H7 (cell line): ENCODE measurements at regions not wholly inside any gene's neighbourhood (a gene's known extent, or its start where the extent isn't known, plus 50 kb on each side); places are given as distances from the start of the nearest gene placed in this dataset.
A peak's percentile ranks its signal among the peaks of the same experiment; 100 is the strongest.

Source experiments
- DNase-seq: peaks from one replicate; pipeline ENCODE4 v3.0.0; 2012
- H3K27me3 ChIP-seq: 2 replicates; pipeline ENCODE4 v1.6.0; 2011; ENCODE audit warnings: mild to moderate bottlenecking, low read length; ENCODE audit not compliant: control insufficient read depth, insufficient read depth
- H3K36me3 ChIP-seq: replicated peaks from 2 replicates; pipeline ENCODE4 v1.5.1; 2011; ENCODE audit warnings: low read length; ENCODE audit not compliant: control insufficient read depth, insufficient read depth
- H3K4me3 ChIP-seq: 2 replicates; pipeline ENCODE4 v1.5.1; 2011; ENCODE audit warnings: low read depth, mild to moderate bottlenecking, control low read depth, low read length, moderate library complexity; ENCODE audit not compliant: insufficient read depth

DNA sequence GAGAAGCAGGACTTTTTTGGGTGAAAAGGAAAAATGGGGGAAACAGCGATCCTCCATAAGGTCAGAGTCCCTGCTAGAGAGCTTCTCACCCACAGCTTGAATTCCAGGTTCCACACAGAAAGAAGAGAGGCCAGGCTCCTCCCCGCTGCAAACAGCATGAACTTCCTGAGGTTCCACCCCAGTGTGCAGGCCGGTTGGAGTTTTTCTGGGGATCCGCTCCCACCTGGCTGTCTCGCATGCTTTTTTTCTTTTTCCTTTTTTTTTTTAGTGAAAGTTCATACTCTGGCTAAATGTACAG, 595.1 kb upstream of the ZP4 start:
- no peak for DNase-seq
- Histone ChIP-seq H3K27me3 (no peaks in the 10 kb centered on the region), H3K36me3 (no peaks in the 10 kb centered on the region), H3K4me3 (peak overlapping the region; percentile 58)

DNA sequence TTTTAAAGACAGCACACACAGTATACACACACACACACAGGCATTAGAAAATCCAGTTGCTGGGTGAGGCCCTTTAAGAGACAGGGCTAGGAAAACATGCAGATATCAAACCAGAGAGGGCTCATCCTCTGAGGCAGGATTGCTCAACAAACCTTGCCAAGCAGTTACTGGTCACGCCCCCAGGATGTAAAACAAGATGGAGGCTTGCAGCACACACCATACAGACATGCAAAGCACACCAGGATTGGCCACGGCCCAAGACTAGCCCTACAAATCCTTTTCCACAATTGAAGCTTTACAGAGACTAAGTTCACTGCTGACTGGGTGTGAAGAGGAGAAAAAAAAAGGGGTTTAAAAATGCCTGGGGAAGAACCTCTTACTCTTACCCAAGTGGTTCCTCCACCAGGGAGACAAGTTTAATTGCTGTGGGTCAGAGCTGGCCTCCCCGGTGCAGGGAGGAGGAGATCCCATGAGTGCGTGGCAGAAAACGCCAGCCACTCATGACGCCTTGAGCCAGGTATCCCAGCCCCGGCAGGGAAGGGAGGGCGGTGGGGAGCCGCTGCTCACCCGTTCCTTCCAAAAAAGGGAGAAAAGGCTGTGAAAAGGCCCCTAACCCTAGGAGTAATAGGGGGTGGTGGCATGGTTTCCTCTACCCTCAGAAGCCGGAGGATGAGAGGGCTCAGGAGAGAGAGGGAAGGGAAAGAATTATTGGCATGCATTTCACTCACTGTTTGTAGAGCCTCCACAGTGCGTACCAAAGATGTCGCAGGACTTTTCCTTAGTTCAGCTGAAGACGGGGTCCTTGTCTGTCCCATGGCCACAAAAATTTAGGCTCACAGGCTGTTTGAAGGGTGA, 594.6 kb upstream of the ZP4 start:
- Histone ChIP-seq H3K4me3 (peak overlapping the region; percentile 58), H3K36me3 (no peaks in the 10 kb centered on the region), H3K27me3 (no peaks in the 10 kb centered on the region)
- no peak for DNase-seq

DNA sequence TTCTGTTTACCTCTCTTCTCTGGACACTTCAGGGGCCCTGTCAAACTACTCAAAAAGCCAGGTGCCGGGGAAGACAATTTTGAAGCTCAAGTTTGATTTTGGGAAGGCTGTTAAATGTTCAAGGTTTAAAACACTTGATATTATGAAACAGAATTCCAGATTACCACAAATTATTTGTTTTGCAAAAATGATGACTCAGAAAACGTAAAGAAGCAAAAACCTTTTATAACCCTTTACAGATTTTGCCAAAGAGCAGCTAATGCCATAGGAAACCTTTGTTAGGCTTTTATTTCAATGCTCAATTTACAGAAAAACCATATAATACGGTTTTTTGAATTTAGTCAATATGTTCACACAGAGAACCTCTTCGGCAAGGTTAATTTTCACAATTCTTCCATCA, 593.4 kb upstream of the ZP4 start:
- no peak for DNase-seq
- H3K36me3 ChIP-seq = no peaks in the 10 kb centered on the region
- no peak overlapping the region; the same call in 1 of the 2 replicates for H3K4me3 ChIP-seq
- H3K27me3 ChIP-seq = no peaks in the 10 kb centered on the region

DNA sequence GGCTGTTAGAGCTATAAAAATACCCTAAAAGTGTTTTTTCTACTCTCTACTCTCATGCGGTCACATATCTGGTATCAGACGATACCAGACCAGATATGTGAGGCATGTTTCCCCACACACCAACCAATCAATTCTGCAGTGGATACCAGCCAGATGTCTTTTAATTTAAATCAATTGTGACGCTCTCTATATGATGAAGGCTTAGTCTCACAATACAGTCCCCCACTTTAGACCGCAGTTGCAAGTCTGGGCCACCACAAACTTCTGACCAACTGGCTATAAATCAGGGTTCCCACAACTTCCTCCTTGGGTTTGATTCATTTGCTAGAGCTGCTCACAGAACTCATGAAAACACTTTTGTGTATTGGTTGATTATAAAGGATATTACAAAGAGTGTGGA, 586.1 kb upstream of the ZP4 start:
- no peak for DNase-seq
- Histone ChIP-seq H3K36me3 (no peaks in the 10 kb centered on the region; the same call in 1 of the 2 replicates), H3K4me3 (no peak overlapping the region), H3K27me3 (no peaks in the 10 kb centered on the region)

DNA sequence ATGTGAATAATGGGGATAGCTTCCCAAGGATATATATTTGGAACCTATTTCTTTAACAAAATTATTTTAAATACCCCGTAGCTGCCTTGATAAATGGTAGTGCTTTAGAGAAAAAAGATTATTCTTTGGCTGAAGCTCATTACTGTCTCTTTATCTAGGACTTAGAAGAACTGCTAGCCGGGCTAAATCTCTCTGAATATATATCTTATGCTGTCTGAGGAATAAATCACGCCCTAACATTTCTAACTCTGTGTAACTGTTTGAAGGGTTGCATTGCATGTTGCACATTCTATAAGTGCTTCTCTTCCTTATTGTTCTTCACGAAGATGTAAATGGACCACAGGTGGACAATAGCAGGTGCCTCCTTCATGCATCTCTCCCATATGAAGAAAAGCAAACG, 585.0 kb upstream of the ZP4 start:
- Histone ChIP-seq H3K27me3 (no peaks in the 10 kb centered on the region), H3K4me3 (no peak overlapping the region), H3K36me3 (no peaks in the 10 kb centered on the region; the same call in 1 of the 2 replicates)
- DNase-seq = no peak

DNA sequence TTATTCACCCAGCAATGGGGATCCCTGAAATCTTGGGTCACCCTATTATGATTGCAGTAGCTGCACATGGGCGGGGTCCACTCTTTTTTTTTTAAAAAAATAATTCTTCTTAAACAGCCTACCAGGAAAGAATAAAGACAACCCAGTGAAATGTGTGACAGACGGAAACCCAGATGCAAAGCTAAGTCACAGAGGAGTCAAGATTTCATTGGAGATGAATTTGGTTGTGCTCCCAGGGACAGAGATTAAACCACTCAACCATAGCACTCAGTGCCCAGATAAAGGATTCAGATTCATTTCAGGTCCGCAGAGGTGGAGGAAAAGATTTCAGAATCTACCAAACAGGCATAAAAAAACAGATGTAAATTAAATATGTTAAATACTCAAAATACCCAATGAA, 583.5 kb upstream of the ZP4 start:
- DNase-seq = no peak
- no peaks in the 10 kb centered on the region for H3K27me3 ChIP-seq
- H3K4me3 ChIP-seq = no peak overlapping the region
- H3K36me3 ChIP-seq = no peaks in the 10 kb centered on the region; the same call in 1 of the 2 replicates

DNA sequence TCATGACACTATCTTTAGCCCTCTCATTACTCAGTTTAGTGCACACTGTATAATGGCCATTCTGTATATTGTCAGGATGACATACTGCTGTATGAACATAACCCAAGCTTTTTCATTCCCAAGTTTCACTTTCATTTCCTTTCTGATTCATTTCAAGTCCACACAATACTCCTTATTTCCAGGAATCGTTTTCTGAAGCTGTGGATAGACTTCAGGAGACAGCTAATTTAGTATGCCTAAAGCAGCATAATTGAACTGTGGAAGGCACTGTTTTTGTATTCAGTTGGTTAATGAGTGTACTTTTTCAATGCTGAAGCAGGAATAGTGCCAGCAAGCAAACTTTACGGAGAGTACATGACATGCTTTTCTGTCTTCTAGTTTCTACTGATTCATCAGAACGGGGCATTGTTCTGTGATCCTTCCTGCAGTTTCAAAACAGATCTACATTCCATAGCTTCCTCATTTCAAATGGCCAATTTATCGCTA, 578.5 kb upstream of the ZP4 start:
- no peak for DNase-seq
- Histone ChIP-seq H3K4me3 (no peak overlapping the region), H3K36me3 (no peaks in the 10 kb centered on the region; the same call in 1 of the 2 replicates), H3K27me3 (no peaks in the 10 kb centered on the region)

DNA sequence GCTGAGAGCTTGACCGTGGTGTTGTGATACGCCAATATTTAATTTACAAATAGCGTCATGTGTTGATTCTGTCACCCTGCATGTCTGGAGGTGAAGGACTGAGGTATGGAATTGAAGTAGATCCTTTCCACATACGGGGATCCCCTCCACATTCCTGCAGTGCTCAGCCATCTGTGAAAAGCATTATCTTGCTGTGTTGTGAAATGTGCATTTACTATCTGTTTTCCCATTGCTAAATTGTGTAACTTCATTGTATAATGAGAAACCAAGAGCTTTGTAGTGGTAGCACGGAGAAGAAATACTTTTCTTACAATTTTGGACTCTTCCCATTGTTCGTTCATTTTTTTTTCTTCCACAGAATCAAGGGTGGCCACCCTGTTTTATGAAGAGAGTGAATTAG, 577.3 kb upstream of the ZP4 start:
- H3K36me3 ChIP-seq = no peaks in the 10 kb centered on the region; the same call in 1 of the 2 replicates
- DNase-seq = no peak
- no peak overlapping the region for H3K4me3 ChIP-seq
- H3K27me3 ChIP-seq = no peaks in the 10 kb centered on the region

DNA sequence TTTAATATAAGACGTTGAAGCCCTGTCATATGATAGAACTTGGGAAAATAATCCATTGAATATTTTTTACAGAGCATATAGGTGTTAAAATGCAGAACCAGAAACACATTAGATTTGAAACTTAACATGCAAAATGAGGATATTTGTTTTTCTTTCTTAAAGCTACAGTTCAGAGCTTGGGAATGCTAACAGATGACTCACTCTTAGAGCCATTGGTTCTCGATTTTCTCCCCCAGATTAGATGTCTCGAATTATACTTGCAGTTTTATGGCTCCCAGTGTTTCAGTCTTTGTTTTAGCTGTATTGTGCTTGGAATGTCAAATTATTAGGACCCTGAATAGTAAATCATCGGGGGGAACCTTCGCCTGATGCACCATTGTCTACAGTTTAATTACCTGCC, 575.7 kb upstream of the ZP4 start:
- H3K27me3 ChIP-seq = no peaks in the 10 kb centered on the region
- no peak for DNase-seq
- no peaks in the 10 kb centered on the region for H3K36me3 ChIP-seq
- no peak overlapping the region for H3K4me3 ChIP-seq

DNA sequence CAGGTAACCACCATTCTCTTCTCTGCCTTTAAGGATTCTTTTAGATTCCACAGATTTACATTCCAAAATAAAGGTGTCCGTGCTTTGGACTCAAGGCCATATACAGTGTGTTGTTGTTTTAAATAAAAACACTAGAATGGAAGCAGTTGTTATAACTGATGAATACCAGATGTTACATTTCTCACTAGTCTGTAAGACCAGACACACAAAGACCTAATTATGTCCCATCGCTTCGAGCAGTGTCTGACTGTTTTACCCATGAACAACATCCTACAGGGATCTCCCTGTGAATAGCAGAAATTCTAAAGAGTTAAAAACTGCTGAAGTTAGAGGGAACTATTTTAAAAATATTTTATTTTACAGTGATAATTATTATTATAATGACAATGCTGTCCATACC, 574.7 kb upstream of the ZP4 start:
- DNase-seq = no peak

DNA sequence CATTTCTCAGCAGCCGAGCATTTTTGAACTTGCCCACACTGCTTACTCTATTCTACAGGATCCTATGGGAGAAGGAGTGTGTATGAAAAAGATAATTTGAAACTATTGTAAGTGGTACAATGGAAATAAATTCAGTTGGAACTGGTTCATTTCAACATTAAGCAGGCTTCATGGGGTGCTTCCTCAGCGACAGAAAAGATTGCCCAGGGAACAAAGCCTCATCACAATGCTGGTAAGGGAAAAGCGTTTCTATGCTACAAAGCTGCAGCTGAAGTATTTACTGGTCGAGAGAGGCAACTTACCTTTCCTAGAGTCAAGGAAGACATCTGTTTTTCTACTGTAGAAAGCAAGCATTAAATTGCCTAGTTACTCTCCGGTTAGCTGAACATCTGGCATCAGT, 568.2 kb upstream of the ZP4 start:
- DNase-seq = no peak
- H3K27me3 ChIP-seq = no peaks in the 10 kb centered on the region
- H3K4me3 ChIP-seq = no peak overlapping the region
- no peaks in the 10 kb centered on the region for H3K36me3 ChIP-seq

More for the DNA sequence above, 574.7 kb upstream of the ZP4 start:
- Histone ChIP-seq H3K36me3 (no peaks in the 10 kb centered on the region), H3K4me3 (no peak overlapping the region), H3K27me3 (no peaks in the 10 kb centered on the region)

DNA sequence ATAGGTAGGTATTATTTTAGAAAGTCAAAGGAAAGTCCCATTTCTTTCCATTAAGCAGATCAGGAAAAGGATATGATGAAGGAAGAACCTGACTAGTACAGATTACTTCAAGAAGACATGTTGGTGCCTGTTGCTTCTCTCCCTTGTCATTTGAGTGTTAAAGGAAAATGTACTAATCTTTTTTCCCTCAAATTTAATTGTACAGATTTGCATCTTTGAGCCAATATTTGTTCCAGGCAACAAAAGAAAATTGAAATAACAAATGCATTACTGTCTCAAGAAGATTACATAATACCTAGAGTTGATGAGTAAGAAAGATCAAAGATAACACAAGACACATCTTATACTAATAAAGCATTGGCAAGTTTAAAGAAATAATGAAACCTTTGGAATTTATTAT, 566.9 kb upstream of the ZP4 start:
- Histone ChIP-seq H3K36me3 (no peaks in the 10 kb centered on the region), H3K27me3 (no peaks in the 10 kb centered on the region), H3K4me3 (no peak overlapping the region)
- no peak for DNase-seq

DNA sequence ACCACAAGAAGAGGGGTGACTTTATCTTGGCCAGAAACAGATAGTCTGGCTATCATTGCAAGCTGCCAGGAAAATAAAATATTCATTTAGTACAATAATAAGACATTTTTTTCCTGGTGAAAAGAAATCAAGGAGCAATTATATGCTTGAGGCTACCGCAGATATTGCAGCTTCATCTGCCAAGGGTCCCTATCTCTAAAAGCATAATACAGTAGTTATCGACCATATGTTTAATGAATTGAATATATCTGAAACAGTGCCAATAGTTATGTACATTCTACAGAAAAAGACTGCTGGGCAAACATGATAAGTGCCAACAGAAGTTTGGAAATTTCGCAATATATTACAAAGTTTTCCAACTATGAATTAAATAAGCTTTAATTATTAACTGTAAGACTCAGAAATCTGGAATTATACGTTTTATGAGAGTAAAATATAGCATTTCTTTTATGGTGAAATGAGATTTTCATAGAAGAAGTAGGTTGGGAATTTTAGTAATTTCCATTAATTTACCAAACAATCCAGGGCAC, 561.1 kb upstream of the ZP4 start:
- no peaks in the 10 kb centered on the region for H3K27me3 ChIP-seq
- H3K36me3 ChIP-seq = no peaks in the 10 kb centered on the region
- H3K4me3 ChIP-seq = no peak overlapping the region
- no peak for DNase-seq

DNA sequence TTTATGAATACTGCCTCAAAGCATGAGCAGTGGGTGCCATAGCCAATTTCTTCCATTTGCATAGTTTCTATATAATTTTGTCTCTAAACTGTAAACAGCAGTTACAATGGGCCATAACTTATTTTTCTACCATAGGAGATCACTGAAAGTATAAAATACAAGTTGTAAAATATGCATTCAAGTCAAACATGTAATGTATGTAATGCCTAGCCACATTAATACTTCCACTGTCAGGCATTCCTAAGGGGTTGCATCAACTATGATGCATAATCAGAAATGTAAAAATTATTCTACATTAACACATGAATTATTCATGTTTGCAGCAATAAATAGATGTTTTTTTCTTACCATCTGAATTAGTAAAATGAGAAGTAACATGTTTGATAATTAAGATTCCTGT, 560.3 kb upstream of the ZP4 start:
- DNase-seq = no peak
- H3K36me3 ChIP-seq = no peaks in the 10 kb centered on the region

DNA sequence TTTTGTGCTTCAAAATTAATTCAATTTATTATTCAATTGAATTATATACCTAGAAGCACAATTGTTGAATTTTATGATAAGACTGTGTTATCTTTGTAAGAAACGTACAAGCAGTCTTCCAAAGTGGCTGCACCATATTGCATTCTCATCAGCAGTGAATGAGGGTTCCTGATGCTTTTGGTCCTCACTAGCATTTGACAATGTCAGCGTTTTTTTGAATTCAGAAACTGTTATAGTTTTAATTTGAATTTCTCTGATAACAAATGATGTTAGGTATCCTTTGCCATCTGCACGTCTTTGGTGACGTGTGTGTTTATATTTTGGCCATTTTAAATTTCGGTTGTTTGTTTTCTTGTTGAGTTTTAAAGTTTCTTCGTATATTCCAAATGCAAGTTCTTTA, 553.0 kb upstream of the ZP4 start:
- no peak for DNase-seq
- H3K36me3 ChIP-seq = no peaks in the 10 kb centered on the region
- H3K27me3 ChIP-seq = no peaks in the 10 kb centered on the region
- no peak overlapping the region for H3K4me3 ChIP-seq

More for the DNA sequence above, 560.3 kb upstream of the ZP4 start:
- Histone ChIP-seq H3K27me3 (no peaks in the 10 kb centered on the region), H3K4me3 (no peak overlapping the region)
